Smooth muscle cell (in vitro differentiated cells): ENCODE measurements at regions not wholly inside any gene's neighbourhood (a gene's known extent, or its start where the extent isn't known, plus 50 kb on each side); places are given as distances from the start of the nearest gene placed in this dataset.
"Not testable (repeated sequence)": the region's sequence is repeated elsewhere in the genome, so short reads cannot be mapped to it uniquely, and the experiment has no call there.

Source experiments
- DNase-seq: peaks from one replicate; lab custom pipeline; 2025; ENCODE audit not compliant: unreplicated experiment; lab: John Stamatoyannopoulos, UW
- H2AFZ ChIP-seq: fragments of 200-600 bp; sonication (generic); 2 replicates; pipeline ENCODE4 v1.6.0; 2016; ENCODE audit warnings: antibody characterized with exemption, low read depth, mild to moderate bottlenecking
- H3F3A ChIP-seq: fragments of 200-600 bp; sonication (generic); 2 replicates; pipeline ENCODE4 v1.6.0; 2017; ENCODE audit warnings: antibody characterized with exemption, low read depth
- H3K27ac ChIP-seq: fragments of 200-600 bp; sonication (generic); 2 replicates; pipeline ENCODE4 v1.5.1; 2016; ENCODE audit warnings: low read depth, mild to moderate bottlenecking
- H3K27me3 ChIP-seq: fragments of 200-600 bp; sonication (generic); 2 replicates; pipeline ENCODE4 v1.6.1; 2016; ENCODE audit warnings: low read depth, mild to moderate bottlenecking
- H3K36me3 ChIP-seq: fragments of 200-600 bp; sonication (generic); 2 replicates; pipeline ENCODE4 v1.5.1; 2016; ENCODE audit warnings: low read depth
- H3K4me1 ChIP-seq: fragments of 200-600 bp; sonication (generic); 2 replicates; pipeline ENCODE4 v1.5.1; 2016; ENCODE audit warnings: low read depth
- H3K4me2 ChIP-seq: fragments of 200-600 bp; sonication (generic); 2 replicates; pipeline ENCODE4 v1.6.0; 2016; ENCODE audit warnings: mild to moderate bottlenecking
- H3K4me3 ChIP-seq: fragments of 200-600 bp; sonication (generic); 2 replicates; pipeline ENCODE4 v1.5.1; 2016; ENCODE audit warnings: mild to moderate bottlenecking
- H3K79me2 ChIP-seq: fragments of 200-600 bp; sonication (generic); 2 replicates; pipeline ENCODE4 v1.6.0; 2016; ENCODE audit warnings: low read depth, mild to moderate bottlenecking
- H3K9ac ChIP-seq: fragments of 200-600 bp; sonication (generic); 2 replicates; pipeline ENCODE4 v1.6.0; 2016; ENCODE audit warnings: low read depth
- H3K9me3 ChIP-seq: fragments of 200-600 bp; sonication (generic); replicated peaks from 2 replicates; pipeline ENCODE4 v1.5.1; 2016; ENCODE audit warnings: low read depth
- H4K20me1 ChIP-seq: fragments of 200-600 bp; sonication (generic); 2 replicates; pipeline ENCODE4 v1.6.0; 2016; ENCODE audit warnings: low read depth
- CTCF ChIP-seq: fragments of 200-600 bp; sonication (generic); IDR thresholded peaks from 2 replicates; pipeline ENCODE4 v1.5.1; 2017; ENCODE audit warnings: borderline replicate concordance, mild to moderate bottlenecking, antibody characterized with exemption; ENCODE audit not compliant: insufficient read depth, poor library complexity, severe bottlenecking
- WGBS: methylation state at CpG from one replicate; pipeline ENCODE4 v1.1.7; 2016; ENCODE audit warnings: low lambda C conversion rate; 5-methylcytosine and 5-hydroxymethylcytosine counted together

- Histone ChIP-seq H3K36me3 (no peaks in the 10 kb centered on the region), H4K20me1 (no peaks in the 10 kb centered on the region), H3K9me3 (no peaks in the 10 kb centered on the region), H3K4me1 (no peaks in the 10 kb centered on the region), H2AFZ (no peak overlapping the region), H3F3A (no peaks in the 10 kb centered on the region), H3K27ac (no peak overlapping the region), H3K79me2 (no peaks in the 10 kb centered on the region), H3K27me3 (no peaks in the 10 kb centered on the region), H3K4me3 (no peak overlapping the region), H3K4me2 (no peak overlapping the region), H3K9ac (no peak overlapping the region)
- TF ChIP-seq CTCF, result no peak
- no peak for DNase-seq
- WGBS, result 88% methylated on average over 7 of the region's 7 CpGs
These were observed 262.9 kb downstream of the ASMT start for GRCh38 chrX:1877780-1878179.

GRCh38 chrX:1880884-1881817 is 266.3 kb downstream of the ASMT start:
- H3K4me1 ChIP-seq, H3K36me3 ChIP-seq, H3K79me2 ChIP-seq, H3K27ac ChIP-seq, H3K9ac ChIP-seq, H3K27me3 ChIP-seq, H4K20me1 ChIP-seq, H2AFZ ChIP-seq, H3F3A ChIP-seq, H3K9me3 ChIP-seq, DNase-seq, H3K4me3 ChIP-seq, H3K4me2 ChIP-seq: not testable (repeated sequence)
- 83% methylated on average over 8 of the region's 10 CpGs for WGBS

- no peaks in the 10 kb centered on the region for H3K27me3 ChIP-seq
- no peak overlapping the region for H3K4me3 ChIP-seq
- no peak overlapping the region for H3K4me2 ChIP-seq
- no peak overlapping the region for H3K9ac ChIP-seq
- no peaks in the 10 kb centered on the region for H3K9me3 ChIP-seq
- no peaks in the 10 kb centered on the region for H3K79me2 ChIP-seq
- no peaks in the 10 kb centered on the region for H3K36me3 ChIP-seq
- DNase-seq, result no peak
- 63% methylated on average over 8 of the region's 8 CpGs for WGBS
- no peak overlapping the region for H3K27ac ChIP-seq
- no peaks in the 10 kb centered on the region for H3K4me1 ChIP-seq
- H4K20me1 ChIP-seq, result no peaks in the 10 kb centered on the region
- no peak for TF ChIP-seq CTCF
- H3F3A ChIP-seq, result peaks cover 6% of the 10 kb centered on the region
- no peak overlapping the region for H2AFZ ChIP-seq
These were observed 268.9 kb downstream of the ASMT start for GRCh38 chrX:1883772-1884171.

- peaks cover 6% of the 10 kb centered on the region for H3F3A ChIP-seq
- no peak overlapping the region for H3K4me2 ChIP-seq
- WGBS, result 100% methylated on average over 1 of the region's 1 CpG
- DNase-seq, result no peak
- H3K79me2 ChIP-seq, result no peaks in the 10 kb centered on the region
- no peak overlapping the region for H3K9ac ChIP-seq
- no peak for TF ChIP-seq CTCF
- H3K4me1 ChIP-seq, result no peaks in the 10 kb centered on the region
- no peaks in the 10 kb centered on the region for H3K27me3 ChIP-seq
- no peak overlapping the region for H3K4me3 ChIP-seq
- H4K20me1 ChIP-seq, result no peaks in the 10 kb centered on the region
- H3K9me3 ChIP-seq, result no peaks in the 10 kb centered on the region
- H3K27ac ChIP-seq, result no peak overlapping the region
- H2AFZ ChIP-seq, result no peak overlapping the region
- H3K36me3 ChIP-seq, result no peaks in the 10 kb centered on the region
These were observed 269.6 kb downstream of the ASMT start for GRCh38 chrX:1884446-1884845.
